ENCODE measurements at regions not wholly inside any gene's neighbourhood (a gene's known extent, or its start where the extent isn't known, plus 50 kb on each side); places are given as distances from the start of the nearest gene placed in this dataset.
"Not testable (repeated sequence)": the region's sequence is repeated elsewhere in the genome, so short reads cannot be mapped to it uniquely, and the experiment has no call there.

DNA sequence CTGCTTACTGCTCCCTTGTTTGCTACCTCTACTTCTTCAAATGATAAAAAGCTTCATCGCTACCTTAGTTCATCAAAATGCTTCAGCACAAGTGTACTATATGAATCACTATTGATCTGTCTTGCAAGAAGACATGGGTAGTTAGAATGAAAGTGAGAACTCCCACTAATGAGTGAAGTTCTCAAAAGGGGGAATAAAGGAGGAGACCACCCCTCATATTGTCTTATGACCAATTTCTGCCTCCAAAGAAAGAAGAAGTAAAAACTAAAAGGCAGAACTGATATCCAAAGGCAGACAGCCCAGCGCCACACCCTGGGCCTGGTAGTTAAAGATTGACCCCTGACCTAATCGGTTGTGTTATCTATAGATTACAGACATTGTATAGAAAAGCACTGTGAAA lies 63.4 kb upstream of the RAP1B start:
- not testable (repeated sequence) for H3K27me3 Mint-ChIP-seq; DNase-seq; H3K4me1 Mint-ChIP-seq (ENCODE audit: low read depth in 2 of 2); ATAC-seq (replicated peaks); H3K36me3 Mint-ChIP-seq (ENCODE audit: insufficient read depth); H3K4me3 Mint-ChIP-seq; H3K27ac Mint-ChIP-seq
- H3K9me3 Mint-ChIP-seq, result peaks cover 5 to 13% of the 10 kb centered on the region in 2 donors

GRCh38 chr12:68552605-68553195 lies 58.0 kb upstream of the RAP1B start:
- H3K27me3 Mint-ChIP-seq; DNase-seq; H3K4me3 Mint-ChIP-seq; H3K27ac Mint-ChIP-seq; ATAC-seq (replicated peaks); H3K36me3 Mint-ChIP-seq (ENCODE audit: insufficient read depth); H3K4me1 Mint-ChIP-seq (ENCODE audit: low read depth in 2 of 2): not testable (repeated sequence)
- peaks cover 0 to 13% of the 10 kb centered on the region in 2 donors for H3K9me3 Mint-ChIP-seq

DNA sequence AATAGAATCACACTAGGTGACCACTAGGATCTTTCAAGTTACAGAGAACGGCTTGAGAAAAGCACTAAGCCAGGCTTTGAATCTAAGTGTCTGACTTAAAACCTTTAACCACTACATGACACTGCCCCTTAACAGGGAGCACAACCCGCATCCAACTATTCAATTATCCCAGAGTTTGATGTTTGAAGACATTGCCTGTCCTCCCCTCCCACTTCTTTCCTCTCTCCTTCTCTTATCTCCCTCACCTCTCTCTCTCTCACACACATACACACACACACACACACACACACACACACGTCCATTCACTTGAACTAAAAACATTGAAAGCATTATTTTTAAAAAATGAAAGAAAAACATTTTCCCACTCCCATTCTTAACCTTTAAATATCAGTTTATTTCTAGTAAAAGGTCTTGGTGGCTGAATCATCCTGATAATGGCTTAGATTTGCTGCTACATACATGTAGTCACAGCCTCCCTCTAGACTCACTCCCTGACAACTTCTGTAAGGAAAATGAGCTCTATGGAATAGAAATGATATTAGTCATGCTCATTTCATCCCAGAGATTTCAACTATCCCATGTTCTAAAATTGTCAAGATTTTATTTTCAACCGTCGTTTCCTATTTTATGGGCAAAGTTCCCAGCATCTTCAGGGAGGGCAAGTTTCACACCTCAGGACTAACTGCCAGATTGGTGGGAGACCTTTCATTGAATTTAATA lies 53.5 kb upstream of the RAP1B start:
- no peak overlapping the region for H3K27ac Mint-ChIP-seq
- peaks cover 3 to 7% of the 10 kb centered on the region in 2 donors for H3K4me1 Mint-ChIP-seq (ENCODE audit: low read depth in 2 of 2)
- DNase-seq (no peak), ATAC-seq (replicated peaks) (no peak)
- no peaks in the 10 kb centered on the region for H3K27me3 Mint-ChIP-seq
- no peaks in the 10 kb centered on the region for H3K9me3 Mint-ChIP-seq
- no peak overlapping the region for H3K4me3 Mint-ChIP-seq
- no peaks in the 10 kb centered on the region for H3K36me3 Mint-ChIP-seq (ENCODE audit: insufficient read depth)

DNA sequence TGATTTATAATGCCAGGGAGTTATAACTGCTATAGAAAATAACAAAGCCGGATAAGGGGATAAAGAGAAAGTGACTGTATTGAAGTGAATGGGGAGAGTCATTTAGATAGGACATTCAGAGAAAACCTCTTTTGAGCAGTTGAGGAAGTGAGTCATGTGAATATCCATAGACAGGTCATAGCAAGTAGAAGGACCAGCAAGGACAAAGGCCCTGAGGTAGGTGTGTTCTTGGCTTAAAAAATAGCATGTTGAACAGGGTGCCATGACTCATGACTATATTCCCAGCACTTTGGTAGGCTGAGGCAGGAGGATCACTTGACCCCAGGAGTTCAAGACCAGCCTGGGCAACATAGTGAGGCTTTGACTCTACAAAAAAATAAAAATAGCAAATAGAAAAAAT lies 51.5 kb upstream of the RAP1B start:
- ATAC-seq (replicated peaks) (no peak), DNase-seq (no peak)
- Mint-ChIP-seq H3K27me3 (no peaks in the 10 kb centered on the region), H3K4me1 (ENCODE audit: low read depth in 2 of 2) (peaks cover 7 to 13% of the 10 kb centered on the region in 2 donors), H3K27ac (no peak overlapping the region), H3K4me3 (no peak overlapping the region), H3K9me3 (no peaks in the 10 kb centered on the region), H3K36me3 (ENCODE audit: insufficient read depth) (no peaks in the 10 kb centered on the region)

- no peaks in the 10 kb centered on the region for H3K9me3 Mint-ChIP-seq
- no peaks in the 10 kb centered on the region for H3K36me3 Mint-ChIP-seq (ENCODE audit: insufficient read depth)
- H3K27ac Mint-ChIP-seq, result no peak overlapping the region
- H3K4me1 Mint-ChIP-seq (ENCODE audit: low read depth in 2 of 2), result peaks cover 10 to 21% of the 10 kb centered on the region in 2 donors
- H3K4me3 Mint-ChIP-seq, result no peak overlapping the region
- H3K27me3 Mint-ChIP-seq, result no peaks in the 10 kb centered on the region
- DNase-seq (no peak), ATAC-seq (replicated peaks) (no peak)
Observed at GRCh38 chr12:68559984-68560850, 50.5 kb upstream of the RAP1B start.

DNA sequence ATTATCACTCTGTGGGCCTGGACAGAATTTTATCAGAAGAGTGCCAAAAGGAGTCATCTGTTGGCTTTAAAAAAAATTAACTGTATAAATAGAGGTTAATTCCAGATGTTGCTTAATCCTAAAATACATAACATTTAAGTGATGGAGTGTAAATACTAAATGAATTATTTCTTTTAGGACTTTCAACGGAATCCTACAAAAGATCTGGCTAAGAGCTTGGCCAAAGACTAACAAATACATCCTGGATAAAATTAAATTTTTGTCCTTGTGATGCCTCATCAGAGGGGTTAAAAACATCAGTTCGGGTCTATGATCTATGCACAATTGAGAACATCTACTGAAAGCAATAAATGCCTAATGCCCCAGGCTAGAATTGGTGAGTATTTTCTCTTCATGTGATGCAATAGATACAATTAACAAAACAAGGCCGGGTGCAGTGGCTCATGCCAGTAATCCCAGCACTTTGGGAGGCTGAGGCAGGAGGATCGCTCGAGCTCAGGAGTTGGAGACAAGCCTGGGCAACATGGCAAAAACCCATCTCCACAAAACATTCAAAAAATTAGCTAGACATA lies 49.8 kb upstream of the RAP1B start:
- Mint-ChIP-seq H3K4me1 (ENCODE audit: low read depth in 2 of 2) (peaks cover 12 to 25% of the 10 kb centered on the region in 2 donors), H3K9me3 (no peaks in the 10 kb centered on the region), H3K4me3 (no peak overlapping the region), H3K27ac (no peak overlapping the region), H3K27me3 (no peaks in the 10 kb centered on the region), H3K36me3 (ENCODE audit: insufficient read depth) (no peaks in the 10 kb centered on the region)
- ATAC-seq (replicated peaks) (no peak), DNase-seq (no peak)

All from effector memory CD8-positive, alpha-beta T cell (primary cell).